LNCAP (cell line): ENCODE measurements at regions not wholly inside any gene's neighbourhood (a gene's known extent, or its start where the extent isn't known, plus 50 kb on each side); places are given as distances from the start of the nearest gene placed in this dataset.

ENCODE experiments used
- CTCF ChIP-seq: fragments of 450-650 bp; IDR thresholded peaks from 2 replicates; pipeline ENCODE4 v1.5.1; 2017; ENCODE audit warnings: mild to moderate bottlenecking

GRCh38 chr17:65301184-65301583 lies 164.0 kb downstream of the RGS9 start:
- no peak for TF ChIP-seq CTCF

GRCh38 chr17:65297916-65298315 lies 160.7 kb downstream of the RGS9 start:
- TF ChIP-seq CTCF: no peak

- no peak for TF ChIP-seq CTCF
Observed at GRCh38 chr17:65297384-65297783, 160.2 kb downstream of the RGS9 start.

- TF ChIP-seq CTCF: peak; percentile 91
Observed at GRCh38 chr17:65294181-65294719, 157.1 kb downstream of the RGS9 start.

- no peak for TF ChIP-seq CTCF
Observed at GRCh38 chr17:65293584-65294180, 156.5 kb downstream of the RGS9 start.

GRCh38 chr17:65292430-65292829 lies 155.3 kb downstream of the RGS9 start:
- TF ChIP-seq CTCF: no peak

- no peak for TF ChIP-seq CTCF
Observed at GRCh38 chr17:65290616-65291015, 153.4 kb downstream of the RGS9 start.

GRCh38 chr17:65290056-65290455 lies 152.9 kb downstream of the RGS9 start:
- TF ChIP-seq CTCF: no peak
